Tibial nerve (tissue), 4 donors: ENCODE measurements at regions not wholly inside any gene's neighbourhood (a gene's known extent, or its start where the extent isn't known, plus 50 kb on each side); places are given as distances from the start of the nearest gene placed in this dataset.

Experiments used
- DNase-seq, 2 donors: peaks; one replicate each; pipeline ENCODE4 v3.0.0-alpha.2; 2019; ENCODE audit warnings: low spot score in 2 of 2
- H3K27ac ChIP-seq, 4 donors: fragments of 200-600 bp; sonication (generic) in 3 of 4; one replicate each; pipeline ENCODE4 v1.5.1; 2017 to 2019; ENCODE audit warnings: mild to moderate bottlenecking in 1 of 4
- H3K27me3 ChIP-seq, 2 donors: fragments of 200-600 bp; sonication (generic) in 1 of 2; one replicate each; pipeline versions ENCODE4 v1.5.1 to v1.6.0; 2017 to 2019
- H3K36me3 ChIP-seq, 3 donors: fragments of 200-600 bp; sonication (generic); one replicate each; pipeline ENCODE4 v1.5.1; 2018 to 2019
- H3K4me1 ChIP-seq, 4 donors: fragments of 200-600 bp; sonication (generic) in 3 of 4; one replicate each; pipeline ENCODE4 v1.5.1; 2017 to 2019
- H3K4me3 ChIP-seq, 4 donors: fragments of 200-600 bp; sonication (generic) in 3 of 4; one replicate each; pipeline ENCODE4 v1.5.1; 2017 to 2019; ENCODE audit warnings: mild to moderate bottlenecking in 1 of 4, moderate library complexity in 1 of 4
- H3K9me3 ChIP-seq, 4 donors: fragments of 200-600 bp; sonication (generic) in 3 of 4; one replicate each; pipeline ENCODE4 v1.5.1; 2017 to 2019
- EP300 ChIP-seq, 2 donors: sonication (generic); formaldehyde crosslinking; IDR thresholded peaks; one replicate each; pipeline ENCODE4 v1.6.1; 2017; ENCODE audit warnings: antibody characterized with exemption in 2 of 2, mild to moderate bottlenecking in 1 of 2
- POLR2A ChIP-seq, 2 donors: fragments of 450-650 bp; IDR thresholded peaks; one replicate each; pipeline ENCODE4 v1.6.1; 2017; ENCODE audit warnings: antibody characterized with exemption in 2 of 2, mild to moderate bottlenecking in 2 of 2, moderate library complexity in 2 of 2
- WGBS, 2 donors: methylation state at CpG; one replicate each; pipeline ENCODE4 v1.1.5; 2018; 5-methylcytosine and 5-hydroxymethylcytosine counted together
- TF ChIP-seq, protein P1 (sequence below), 5 experiments: fragments of 200-600 bp in 3 of 5; fragments of 450-650 bp in 2 of 5; sonication (generic) in 3 of 5; IDR thresholded peaks; one replicate each; pipeline ENCODE4 v1.5.1; 2016 to 2019; ENCODE audit warnings: antibody characterized with exemption in 5 of 5, mild to moderate bottlenecking in 3 of 5, moderate library complexity in 2 of 5

DNA sequence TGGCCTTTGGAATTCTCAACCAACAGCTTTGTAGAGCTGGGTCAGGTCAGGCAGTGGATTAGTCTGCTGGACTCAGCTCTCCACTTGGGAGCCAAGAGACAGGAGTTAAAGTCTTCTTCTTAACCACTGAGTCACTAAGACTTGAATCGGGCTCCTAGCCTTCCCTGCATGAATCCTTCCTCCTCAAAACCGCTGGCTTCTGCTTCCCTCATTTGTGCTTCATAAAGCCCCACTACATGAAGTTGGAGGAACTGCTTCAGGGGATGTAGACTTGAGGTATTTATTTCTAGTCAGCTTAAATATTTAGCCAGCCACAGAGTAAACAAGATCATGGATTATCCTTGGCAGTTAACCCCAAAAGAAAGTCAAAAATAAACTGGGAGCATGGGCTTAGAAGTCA, 536.3 kb upstream of the TNP1 start:
- WGBS, 2 donors, result 60 to 74% methylated on average over 2 of the region's 2 CpGs
- no peak for DNase-seq
- Histone ChIP-seq H3K9me3 (peaks cover 0 to 2% (median 0%) of the 10 kb centered on the region in 4 donors), H3K36me3 (no peaks in the 10 kb centered on the region), H3K27ac (no peak overlapping the region), H3K4me1 (peaks cover 0 to 25% (median 2%) of the 10 kb centered on the region in 4 donors), H3K4me3 (no peak overlapping the region), H3K27me3 (no peaks in the 10 kb centered on the region)
- TF ChIP-seq POLR2A (IDR thresholded peaks at IDR 0.05) (no peak), EP300 (IDR thresholded peaks at IDR 0.05) (no peak)
- TF ChIP-seq, protein P1, sequence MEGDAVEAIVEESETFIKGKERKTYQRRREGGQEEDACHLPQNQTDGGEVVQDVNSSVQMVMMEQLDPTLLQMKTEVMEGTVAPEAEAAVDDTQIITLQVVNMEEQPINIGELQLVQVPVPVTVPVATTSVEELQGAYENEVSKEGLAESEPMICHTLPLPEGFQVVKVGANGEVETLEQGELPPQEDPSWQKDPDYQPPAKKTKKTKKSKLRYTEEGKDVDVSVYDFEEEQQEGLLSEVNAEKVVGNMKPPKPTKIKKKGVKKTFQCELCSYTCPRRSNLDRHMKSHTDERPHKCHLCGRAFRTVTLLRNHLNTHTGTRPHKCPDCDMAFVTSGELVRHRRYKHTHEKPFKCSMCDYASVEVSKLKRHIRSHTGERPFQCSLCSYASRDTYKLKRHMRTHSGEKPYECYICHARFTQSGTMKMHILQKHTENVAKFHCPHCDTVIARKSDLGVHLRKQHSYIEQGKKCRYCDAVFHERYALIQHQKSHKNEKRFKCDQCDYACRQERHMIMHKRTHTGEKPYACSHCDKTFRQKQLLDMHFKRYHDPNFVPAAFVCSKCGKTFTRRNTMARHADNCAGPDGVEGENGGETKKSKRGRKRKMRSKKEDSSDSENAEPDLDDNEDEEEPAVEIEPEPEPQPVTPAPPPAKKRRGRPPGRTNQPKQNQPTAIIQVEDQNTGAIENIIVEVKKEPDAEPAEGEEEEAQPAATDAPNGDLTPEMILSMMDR (IDR thresholded peaks at IDR 0.05), result no peak

DNA sequence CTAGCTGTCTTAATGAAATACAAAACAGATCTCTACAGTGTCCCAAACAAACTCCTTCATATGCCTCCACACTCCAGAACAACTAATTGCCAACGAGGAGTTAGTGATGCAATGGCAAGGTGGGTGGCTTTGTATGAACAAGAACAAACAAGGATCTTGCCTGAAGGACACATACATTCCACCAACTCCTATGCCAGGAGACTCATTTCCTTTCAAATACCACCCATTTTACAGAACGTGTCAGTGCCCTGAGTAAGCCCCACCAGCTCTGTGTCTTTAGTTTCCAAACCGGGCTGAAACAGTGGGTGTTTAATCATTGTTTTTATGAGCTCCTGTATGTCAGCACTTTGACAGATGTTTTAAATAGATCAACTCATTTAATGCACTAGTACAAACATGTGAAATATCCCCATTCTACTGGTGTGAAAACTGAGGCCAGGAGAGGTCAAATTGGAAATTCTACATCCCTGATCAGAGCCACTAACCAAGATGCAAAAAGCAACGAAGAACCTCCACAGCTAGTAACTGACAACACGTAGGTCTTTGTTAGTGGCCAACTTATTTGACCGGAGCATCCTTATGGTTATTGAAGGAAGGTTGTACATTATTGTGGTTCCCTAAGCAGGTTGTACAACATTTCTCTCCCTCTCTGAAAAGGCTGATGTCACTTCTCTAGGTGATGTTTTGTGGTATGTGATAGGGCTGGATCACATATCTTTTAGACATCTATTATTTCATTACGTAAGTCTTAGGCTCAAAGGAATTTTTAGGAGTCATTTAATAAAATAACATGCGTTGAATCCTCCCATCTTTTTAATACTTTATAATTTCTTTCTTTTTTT, 534.9 kb upstream of the TNP1 start:
- WGBS, 2 donors, result 80 to 90% methylated on average over 8 of the region's 8 CpGs

DNA sequence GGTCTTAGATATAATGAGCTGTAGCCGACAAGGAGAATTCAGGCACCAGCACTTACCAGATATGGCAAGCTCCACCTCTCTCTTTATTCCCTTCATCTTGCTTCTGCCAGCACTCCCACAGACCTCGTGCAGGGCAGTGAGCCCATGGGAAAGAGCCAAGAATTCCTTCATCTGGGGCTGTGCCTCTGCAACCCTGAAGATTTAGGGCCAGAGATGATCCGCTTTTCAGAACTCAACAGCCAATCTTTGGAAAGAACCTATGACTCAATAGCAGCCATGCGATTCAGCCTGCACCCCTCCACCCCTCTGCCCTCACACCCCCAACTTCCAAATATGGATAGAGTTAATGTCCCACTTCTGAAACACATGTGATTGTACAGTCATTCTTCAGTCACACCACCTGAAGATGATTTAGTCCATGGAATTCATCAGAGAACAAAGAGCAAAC, 533.7 kb upstream of the TNP1 start:
- Histone ChIP-seq H3K27ac (peak overlapping the region in 1 of 4 donors; percentile 49), H3K36me3 (no peaks in the 10 kb centered on the region), H3K4me3 (no peak overlapping the region), H3K9me3 (peaks cover 0 to 11% (median 0%) of the 10 kb centered on the region in 4 donors), H3K27me3 (no peaks in the 10 kb centered on the region), H3K4me1 (peaks cover 0 to 25% (median 2%) of the 10 kb centered on the region in 4 donors)
- TF ChIP-seq POLR2A (IDR thresholded peaks at IDR 0.05) (no peak), EP300 (IDR thresholded peaks at IDR 0.05) (peak in 1 of 2 donors; percentile 82)
- TF ChIP-seq, protein P1 (IDR thresholded peaks at IDR 0.05), result no peak
- DNase-seq, result peak; percentile 54 to 79
- WGBS, 2 donors, result 15 to 20% methylated on average over 4 of the region's 4 CpGs

More for the DNA sequence above, 534.9 kb upstream of the TNP1 start:
- Histone ChIP-seq H3K4me1 (peaks cover 0 to 25% (median 2%) of the 10 kb centered on the region in 4 donors), H3K36me3 (no peaks in the 10 kb centered on the region), H3K4me3 (no peak overlapping the region), H3K27me3 (no peaks in the 10 kb centered on the region), H3K9me3 (peaks cover 0 to 11% (median 0%) of the 10 kb centered on the region in 4 donors), H3K27ac (peak overlapping the region in 2 of 4 donors; percentile 8 to 49)
- TF ChIP-seq POLR2A (IDR thresholded peaks at IDR 0.05) (no peak), EP300 (IDR thresholded peaks at IDR 0.05) (no peak)
- TF ChIP-seq, protein P1 (IDR thresholded peaks at IDR 0.05), result no peak
- no peak for DNase-seq

DNA sequence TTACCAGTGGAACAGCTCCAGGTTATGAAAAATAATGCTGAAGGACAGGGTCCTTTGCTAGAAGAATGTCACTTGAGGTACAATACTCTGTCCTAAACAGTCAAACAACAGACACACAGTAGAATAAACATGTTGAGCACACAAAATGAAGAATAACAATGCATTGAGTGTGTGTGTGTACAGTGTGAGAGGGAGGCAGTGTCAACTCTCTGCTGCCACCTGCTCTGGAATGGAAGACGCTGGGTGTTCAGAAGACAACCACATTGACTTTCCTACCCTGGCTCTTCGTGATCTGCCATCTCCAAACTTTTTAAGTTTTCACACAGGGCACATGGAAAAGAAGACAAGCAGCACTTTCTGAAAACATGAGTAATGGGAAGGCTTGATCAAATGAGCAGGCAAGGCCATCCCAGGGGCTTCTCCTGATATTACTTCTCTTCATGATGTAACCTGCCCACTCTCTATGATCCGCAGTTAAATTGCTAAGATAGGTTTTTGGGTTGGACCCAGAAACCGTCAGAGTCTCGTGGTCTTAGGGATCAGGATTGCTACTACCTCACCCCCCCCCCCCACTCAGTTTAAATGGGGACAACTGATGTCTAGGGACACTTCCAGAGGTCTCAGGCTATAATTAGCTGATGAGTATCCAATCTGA, 533.2 kb upstream of the TNP1 start:
- no peak overlapping the region for H3K4me3 ChIP-seq
- TF ChIP-seq EP300 (IDR thresholded peaks at IDR 0.05) (no peak), POLR2A (IDR thresholded peaks at IDR 0.05) (no peak)
- TF ChIP-seq, protein P1 (IDR thresholded peaks at IDR 0.05), result no peak
- H3K27ac ChIP-seq, result peak overlapping the region in 1 of 4 donors; percentile 49
- H3K36me3 ChIP-seq, result no peaks in the 10 kb centered on the region
- peak in 1 of 2 donors; percentile 42 for DNase-seq
- H3K4me1 ChIP-seq, result peaks cover 0 to 25% (median 2%) of the 10 kb centered on the region in 4 donors
- no peaks in the 10 kb centered on the region for H3K27me3 ChIP-seq
- WGBS, 2 donors, result 57 to 79% methylated on average over 5 of the region's 5 CpGs
- peaks cover 0 to 11% (median 0%) of the 10 kb centered on the region in 4 donors for H3K9me3 ChIP-seq
